Esophagus squamous epithelium (tissue), 5 donors: ENCODE measurements at regions not wholly inside any gene's neighbourhood (a gene's known extent, or its start where the extent isn't known, plus 50 kb on each side); places are given as distances from the start of the nearest gene placed in this dataset.

Experiments
- DNase-seq: peaks from one replicate; lab custom pipeline; 2025; lab: John Stamatoyannopoulos, UW
- H3K27ac ChIP-seq, 4 donors: fragments of 200-600 bp; sonication (generic); one replicate each; pipeline ENCODE4 v1.5.1; 2016 to 2019; ENCODE audit warnings: mild to moderate bottlenecking in 1 of 4
- H3K27me3 ChIP-seq, 4 donors: fragments of 200-600 bp; sonication (generic); 1 replicate in 3 of 4; 2 replicates in 1 of 4; pipeline versions ENCODE4 v1.5.1 to v1.6.0; 2017 to 2021; ENCODE audit warnings: antibody characterized with exemption in 1 of 4
- H3K36me3 ChIP-seq, 3 donors: fragments of 200-600 bp; sonication (generic); one replicate each; pipeline ENCODE4 v1.5.1; 2016 to 2019
- H3K4me1 ChIP-seq, 3 donors: fragments of 200-600 bp; sonication (generic); one replicate each; pipeline ENCODE4 v1.5.1; 2017 to 2019
- H3K4me3 ChIP-seq, 4 donors: fragments of 200-600 bp; sonication (generic); 1 replicate in 3 of 4; 2 replicates in 1 of 4; pipeline ENCODE4 v1.5.1; 2016 to 2019; ENCODE audit warnings: mild to moderate bottlenecking in 2 of 4, moderate library complexity in 1 of 4
- H3K9me3 ChIP-seq, 3 donors: fragments of 200-600 bp; sonication (generic); one replicate each; pipeline ENCODE4 v1.5.1; 2016 to 2019
- POLR2A ChIP-seq, 4 donors: fragments of 450-650 bp; IDR thresholded peaks; one replicate each; pipeline ENCODE4 v1.6.1; 2017; ENCODE audit warnings: antibody characterized with exemption in 4 of 4, mild to moderate bottlenecking in 4 of 4, moderate library complexity in 3 of 4
- WGBS, 2 donors: methylation state at CpG; one replicate each; pipeline ENCODE4 v1.1.5; 2018; 5-methylcytosine and 5-hydroxymethylcytosine counted together
- intact Hi-C: fragments of 100-400 bp; cut with DNase I; formaldehyde crosslinking; loops from one replicate; pipeline ENCODE4 v1.15.0; 2022
- TF ChIP-seq, protein P1 (sequence below), 6 experiments: fragments of 450-650 bp in 4 of 6; fragments of 200-600 bp in 2 of 6; sonication (generic) in 2 of 6; IDR thresholded peaks; one replicate each; pipeline ENCODE4 v1.5.1; 2016 to 2019; ENCODE audit warnings: antibody characterized with exemption in 6 of 6, mild to moderate bottlenecking in 4 of 6, moderate library complexity in 4 of 6
- donor health status: DM: yes; HTN: yes; CAD: no.

DNA sequence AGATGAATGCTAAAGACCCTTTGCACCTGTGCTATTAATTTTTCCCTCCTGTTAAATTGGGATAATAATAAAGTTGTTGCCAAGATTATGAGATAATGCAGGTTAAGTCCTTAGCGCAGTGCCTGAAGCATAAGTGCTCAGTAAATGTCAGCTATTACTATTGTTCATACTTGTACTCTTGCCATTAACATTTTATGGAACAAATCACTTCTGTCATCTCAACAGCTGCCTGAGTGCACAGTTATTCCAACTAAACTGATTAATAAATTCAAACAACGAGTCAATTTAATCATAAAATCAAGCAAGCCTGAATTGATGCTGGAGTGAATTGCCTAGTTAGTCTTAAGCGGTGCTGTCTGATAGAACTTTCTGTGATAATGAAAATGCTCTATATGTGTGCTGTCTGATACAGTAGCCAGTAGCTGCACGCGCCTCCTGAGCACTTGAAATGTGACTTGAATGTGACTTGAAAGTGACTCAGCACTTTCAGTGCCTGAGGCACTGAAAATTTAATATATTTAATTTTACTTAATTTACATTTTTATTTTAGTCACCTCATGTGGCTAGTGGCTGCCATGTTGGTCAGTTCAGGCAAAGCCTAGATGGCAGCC lies 198.7 kb upstream of the PFN2 start:
- intact Hi-C loops = no loop called here
- 57 to 58% methylated on average over 5 of the region's 5 CpGs for WGBS, 2 donors
- TF ChIP-seq, protein P1, sequence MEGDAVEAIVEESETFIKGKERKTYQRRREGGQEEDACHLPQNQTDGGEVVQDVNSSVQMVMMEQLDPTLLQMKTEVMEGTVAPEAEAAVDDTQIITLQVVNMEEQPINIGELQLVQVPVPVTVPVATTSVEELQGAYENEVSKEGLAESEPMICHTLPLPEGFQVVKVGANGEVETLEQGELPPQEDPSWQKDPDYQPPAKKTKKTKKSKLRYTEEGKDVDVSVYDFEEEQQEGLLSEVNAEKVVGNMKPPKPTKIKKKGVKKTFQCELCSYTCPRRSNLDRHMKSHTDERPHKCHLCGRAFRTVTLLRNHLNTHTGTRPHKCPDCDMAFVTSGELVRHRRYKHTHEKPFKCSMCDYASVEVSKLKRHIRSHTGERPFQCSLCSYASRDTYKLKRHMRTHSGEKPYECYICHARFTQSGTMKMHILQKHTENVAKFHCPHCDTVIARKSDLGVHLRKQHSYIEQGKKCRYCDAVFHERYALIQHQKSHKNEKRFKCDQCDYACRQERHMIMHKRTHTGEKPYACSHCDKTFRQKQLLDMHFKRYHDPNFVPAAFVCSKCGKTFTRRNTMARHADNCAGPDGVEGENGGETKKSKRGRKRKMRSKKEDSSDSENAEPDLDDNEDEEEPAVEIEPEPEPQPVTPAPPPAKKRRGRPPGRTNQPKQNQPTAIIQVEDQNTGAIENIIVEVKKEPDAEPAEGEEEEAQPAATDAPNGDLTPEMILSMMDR (IDR thresholded peaks at IDR 0.05) = no peak
- no peak for TF ChIP-seq POLR2A (IDR thresholded peaks at IDR 0.05)
- no peaks in the 10 kb centered on the region for H3K4me1 ChIP-seq
- no peak for DNase-seq
- no peak overlapping the region for H3K4me3 ChIP-seq
- no peaks in the 10 kb centered on the region for H3K9me3 ChIP-seq
- peaks cover 0 to 25% (median 0%) of the 10 kb centered on the region in 4 donors for H3K27me3 ChIP-seq
- H3K36me3 ChIP-seq = no peaks in the 10 kb centered on the region
- H3K27ac ChIP-seq = no peak overlapping the region

DNA sequence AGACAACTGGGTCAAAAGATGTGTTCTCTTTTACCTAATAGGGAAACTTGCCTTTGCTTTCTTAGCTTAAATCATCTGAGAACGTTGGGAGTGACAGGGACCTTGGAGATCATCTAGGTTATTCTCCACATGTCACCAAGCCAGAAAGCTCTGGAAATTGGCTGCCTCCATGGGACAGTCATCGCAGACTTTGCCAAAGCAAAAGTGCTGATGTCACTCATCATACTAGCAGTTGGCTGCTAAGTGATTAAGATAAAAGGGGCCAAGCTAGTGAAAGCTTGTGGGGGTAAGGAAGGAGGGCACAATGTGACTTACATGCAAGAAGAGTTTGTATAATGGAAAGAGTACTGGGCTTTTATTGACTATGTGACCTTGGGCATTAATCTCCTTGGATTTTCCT lies 198.0 kb upstream of the PFN2 start:
- WGBS, 2 donors = 15 to 39% methylated on average over 2 of the region's 2 CpGs
- H3K4me3 ChIP-seq = no peak overlapping the region
- H3K27me3 ChIP-seq = peaks cover 0 to 22% (median 0%) of the 10 kb centered on the region in 4 donors
- no peaks in the 10 kb centered on the region for H3K9me3 ChIP-seq
- H3K27ac ChIP-seq = no peak overlapping the region
- no peaks in the 10 kb centered on the region for H3K36me3 ChIP-seq
- TF ChIP-seq, protein P1 (IDR thresholded peaks at IDR 0.05) = no peak
- no peak for TF ChIP-seq POLR2A (IDR thresholded peaks at IDR 0.05)
- intact Hi-C loops = no loop called here
- no peak for DNase-seq
- no peaks in the 10 kb centered on the region for H3K4me1 ChIP-seq

DNA sequence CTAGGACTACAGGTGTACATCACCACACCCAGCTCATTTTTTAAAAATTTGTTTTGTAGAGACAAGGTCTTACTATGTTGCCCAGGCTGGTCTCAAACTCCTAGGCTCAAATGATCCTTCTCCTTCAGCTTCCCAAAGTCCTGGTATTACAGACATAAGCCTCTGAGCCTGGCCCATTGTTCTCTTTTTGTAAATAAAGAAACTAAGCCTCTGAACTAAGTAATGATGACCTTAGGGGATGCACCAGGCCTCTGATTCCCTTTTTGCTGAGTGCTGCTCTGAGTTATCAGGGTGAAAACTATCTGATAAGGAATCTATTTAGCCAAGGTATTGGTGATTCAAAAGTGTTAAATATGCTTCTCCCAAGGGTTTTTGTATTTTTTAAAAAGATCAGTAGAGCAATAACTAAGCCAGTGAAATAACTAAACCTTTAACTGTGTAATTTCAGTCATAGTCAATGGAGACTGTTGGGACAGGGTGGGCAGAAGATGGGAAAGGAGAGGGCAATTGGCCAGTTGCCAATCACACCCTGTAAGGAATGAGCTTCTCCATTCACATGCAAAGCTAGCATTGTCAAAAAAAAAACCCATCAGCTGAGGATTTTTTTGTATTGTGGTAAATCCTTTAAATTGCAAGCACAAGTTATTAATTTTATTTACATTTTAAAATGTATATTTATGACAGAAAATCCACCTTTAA lies 194.8 kb upstream of the PFN2 start:
- intact Hi-C loops = no loop called here
- Histone ChIP-seq H3K4me3 (no peak overlapping the region), H3K9me3 (no peaks in the 10 kb centered on the region)

DNA sequence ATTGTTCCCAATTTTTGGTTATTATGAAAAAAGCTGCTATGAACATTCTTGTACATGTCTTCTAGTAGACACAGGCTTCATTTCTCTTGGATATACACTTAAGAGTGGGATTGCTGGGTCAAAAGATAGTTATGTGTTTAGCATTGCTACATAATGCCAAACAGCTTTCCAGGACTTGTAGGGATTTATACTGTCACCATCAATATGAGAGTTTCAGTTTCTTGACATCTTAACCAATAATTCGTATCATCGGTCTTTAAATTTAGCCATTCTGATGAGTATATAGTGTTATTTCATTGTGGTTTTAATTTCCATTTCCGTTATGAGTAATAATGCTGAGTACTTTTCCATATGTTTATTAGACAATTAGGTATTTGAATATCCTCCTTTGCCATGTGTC lies 190.3 kb upstream of the PFN2 start:
- Histone ChIP-seq H3K4me1 (no peaks in the 10 kb centered on the region), H3K4me3 (no peak overlapping the region), H3K27me3 (no peaks in the 10 kb centered on the region), H3K36me3 (no peaks in the 10 kb centered on the region), H3K27ac (no peak overlapping the region), H3K9me3 (no peaks in the 10 kb centered on the region)
- 80 to 94% methylated on average over 3 of the region's 3 CpGs for WGBS, 2 donors
- intact Hi-C loops = no loop called here
- TF ChIP-seq POLR2A (IDR thresholded peaks at IDR 0.05) = no peak
- TF ChIP-seq, protein P1 (IDR thresholded peaks at IDR 0.05) = no peak
- DNase-seq = no peak

More for the DNA sequence above, 194.8 kb upstream of the PFN2 start:
- Histone ChIP-seq H3K27ac (no peak overlapping the region), H3K4me1 (no peaks in the 10 kb centered on the region), H3K27me3 (no peaks in the 10 kb centered on the region), H3K36me3 (no peaks in the 10 kb centered on the region)
- no peak for TF ChIP-seq POLR2A (IDR thresholded peaks at IDR 0.05)
- TF ChIP-seq, protein P1 (IDR thresholded peaks at IDR 0.05) = no peak
- DNase-seq = no peak

DNA sequence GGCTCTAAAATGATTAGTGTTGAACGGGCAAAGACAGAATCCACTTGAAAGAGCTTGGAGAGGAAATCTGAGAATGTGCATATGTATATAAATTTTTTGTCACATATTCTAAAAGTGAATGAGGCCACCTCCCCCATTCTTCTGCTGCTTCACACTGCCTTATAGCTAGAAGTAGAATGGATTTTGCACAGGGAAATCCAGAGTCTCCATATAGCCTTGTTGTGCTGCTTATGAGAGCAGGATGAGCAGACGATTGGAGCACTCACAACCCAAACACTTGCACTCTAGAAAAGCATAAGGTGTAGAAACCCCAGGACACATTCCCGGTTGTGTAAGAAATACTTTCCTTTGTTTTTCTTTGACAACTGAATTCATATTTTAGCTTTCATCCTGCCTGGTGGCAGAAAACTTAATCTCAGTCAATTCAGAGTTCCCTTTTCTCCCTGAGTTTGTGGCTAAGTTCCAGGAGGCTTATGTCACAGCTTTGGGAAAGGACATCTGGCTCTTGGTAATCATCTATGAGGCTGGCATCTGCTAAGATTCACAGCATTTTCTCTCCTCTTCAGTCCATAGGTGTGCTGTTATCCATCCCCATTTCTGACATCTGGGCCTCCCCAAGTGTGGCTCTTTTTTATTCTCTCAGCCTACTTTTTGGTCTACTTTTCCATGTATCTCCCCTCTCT lies 188.4 kb upstream of the PFN2 start:
- H3K4me3 ChIP-seq = no peak overlapping the region
- H3K4me1 ChIP-seq = no peaks in the 10 kb centered on the region
- WGBS, 2 donors = 57 to 58% methylated on average over 3 of the region's 3 CpGs
- H3K9me3 ChIP-seq = no peaks in the 10 kb centered on the region
- no peak for DNase-seq
- intact Hi-C loops = no loop called here
- no peaks in the 10 kb centered on the region for H3K27me3 ChIP-seq
- TF ChIP-seq, protein P1 (IDR thresholded peaks at IDR 0.05) = no peak
- H3K36me3 ChIP-seq = no peaks in the 10 kb centered on the region
- no peak overlapping the region for H3K27ac ChIP-seq
